ENCODE measurements at regions not wholly inside any gene's neighbourhood (a gene's known extent, or its start where the extent isn't known, plus 50 kb on each side); places are given as distances from the start of the nearest gene placed in this dataset.

- no peak for TF ChIP-seq CTCF (conservative IDR thresholded peaks at IDR 0.05)
- TF ChIP-seq ZFX (IDR thresholded peaks at IDR 0.05), result no peak
These were observed 198.2 kb upstream of the PDE10A start for GRCh38 chr6:165861226-165861625.
